HCT116 (cell line): ENCODE measurements at regions not wholly inside any gene's neighbourhood (a gene's known extent, or its start where the extent isn't known, plus 50 kb on each side); places are given as distances from the start of the nearest gene placed in this dataset.

ENCODE experiments used
- CTCF ChIP-seq, 3 experiments: fragments of 200-600 bp in 1 of 3; sonication (generic) in 1 of 3; IDR thresholded peaks in 2 of 3; conservative IDR thresholded peaks in 1 of 3; 2 replicates each; pipeline ENCODE4 v1.5.1; 2012 to 2017; ENCODE audit warnings: low read depth in 2 of 3, low read length in 2 of 3, antibody characterized with exemption in 1 of 3, borderline replicate concordance in 1 of 3, control low read depth in 1 of 3, mild to moderate bottlenecking in 1 of 3, mixed read lengths in 1 of 3, mixed run types in 1 of 3, moderate library complexity in 1 of 3; ENCODE audit not compliant: insufficient read depth in 1 of 3
- ZNF274 ChIP-seq: fragments of 200-500 bp; sonication (Bioruptor generic); IDR thresholded peaks from 2 replicates; pipeline ENCODE4 v1.6.1; 2014; ENCODE audit warnings: mild to moderate bottlenecking, low read depth, low read length, inconsistent platforms

DNA sequence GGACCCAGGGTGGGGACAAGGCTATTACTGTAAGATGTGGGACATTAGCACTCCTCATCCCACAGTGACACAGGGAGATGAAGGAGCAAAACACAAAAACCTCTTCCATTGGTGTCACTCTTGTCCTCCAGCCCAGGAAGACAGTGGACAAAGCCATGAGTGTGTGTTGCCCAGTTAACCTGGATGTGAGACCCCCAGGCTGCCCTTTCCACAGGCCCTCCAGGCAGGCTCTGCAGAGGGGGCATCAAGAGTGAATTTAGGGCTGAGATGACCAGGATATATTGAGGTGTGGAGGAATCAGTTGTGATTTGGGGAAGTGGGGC, 111.3 kb downstream of the GGTLC2 start:
- no peak for TF ChIP-seq ZNF274
- no peak for TF ChIP-seq CTCF (IDR thresholded peaks at IDR 0.05 in 2 of 3, conservative IDR thresholded peaks at IDR 0.05 in 1 of 3; ENCODE audit: borderline replicate concordance in 1 of 3, insufficient read depth in 1 of 3, low read depth in 2 of 3, low read length in 2 of 3)
